ENCODE measurements at regions not wholly inside any gene's neighbourhood (a gene's known extent, or its start where the extent isn't known, plus 50 kb on each side); places are given as distances from the start of the nearest gene placed in this dataset.
"Not testable (repeated sequence)": the region's sequence is repeated elsewhere in the genome, so short reads cannot be mapped to it uniquely, and the experiment has no call there.

DNA sequence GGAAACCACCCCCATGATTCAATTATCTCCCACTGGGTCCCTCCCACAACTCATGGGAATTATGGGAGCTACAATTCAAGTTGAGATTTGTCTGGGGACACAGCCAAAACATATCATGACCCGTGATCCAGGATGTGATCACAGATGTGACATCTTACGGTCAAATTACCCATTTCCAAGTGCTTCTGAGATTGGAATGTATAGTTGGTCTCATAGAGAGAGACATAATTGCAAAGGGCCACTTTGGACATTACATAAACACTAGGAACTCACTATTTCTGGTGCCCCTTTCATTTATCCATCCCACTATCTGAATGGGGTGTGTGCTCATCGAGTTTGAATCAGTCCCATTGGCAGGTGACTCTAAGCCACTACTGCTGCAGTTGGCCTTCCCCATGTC is 204.5 kb downstream of the PHLDA1 start:
- DNase-seq, result no peak

GRCh38 chr12:75825686-75826085 is 205.9 kb downstream of the PHLDA1 start:
- no peak for DNase-seq

- DNase-seq, result no peak
Observed at GRCh38 chr12:75823475-75823874, 208.1 kb downstream of the PHLDA1 start.

DNA sequence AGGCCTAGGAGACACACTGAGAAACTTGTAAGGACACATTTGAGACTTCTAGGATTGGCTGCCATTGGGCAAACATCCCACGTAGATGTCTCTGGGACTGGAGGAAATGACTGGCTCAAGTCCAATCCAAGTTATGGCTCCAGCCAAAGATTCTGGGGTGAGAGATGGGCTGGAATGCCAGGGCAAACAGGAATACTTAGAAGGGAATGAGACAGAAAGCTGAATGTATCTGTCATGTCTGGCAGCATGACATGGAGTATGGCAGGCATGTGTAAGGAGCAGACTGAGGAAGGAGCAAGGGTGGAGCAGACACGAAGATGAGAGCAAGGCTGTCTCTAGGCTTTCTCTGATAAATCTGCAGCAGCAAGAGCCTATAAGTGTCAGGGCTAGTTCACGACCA is 209.2 kb downstream of the PHLDA1 start:
- DNase-seq, result no peak

GRCh38 chr12:75820848-75821578 is 210.6 kb downstream of the PHLDA1 start:
- DNase-seq, result no peak

- peak; percentile 65 for DNase-seq
Observed at GRCh38 chr12:75820071-75820470, 211.5 kb downstream of the PHLDA1 start.

- no peak for DNase-seq
Observed at GRCh38 chr12:75819512-75819911, 212.1 kb downstream of the PHLDA1 start.

DNA sequence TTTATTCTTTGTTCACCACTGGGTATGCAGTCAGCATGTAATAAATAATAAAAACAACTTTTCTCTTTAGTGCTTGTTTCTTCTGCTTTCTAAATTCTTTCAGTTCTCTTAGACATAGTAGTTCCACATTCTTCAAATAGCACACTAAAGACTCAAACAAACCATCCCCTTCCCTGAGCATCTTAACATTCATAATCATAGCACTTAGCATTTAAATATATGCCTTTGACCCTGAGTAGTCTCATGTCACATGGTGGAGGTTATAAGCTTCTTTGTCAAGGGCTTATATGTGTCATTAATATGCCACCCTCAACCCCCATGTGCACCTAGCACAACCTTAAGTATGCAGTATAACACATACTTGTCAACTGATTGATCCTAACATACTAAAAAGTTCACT is 212.7 kb downstream of the PHLDA1 start:
- no peak for DNase-seq

DNA sequence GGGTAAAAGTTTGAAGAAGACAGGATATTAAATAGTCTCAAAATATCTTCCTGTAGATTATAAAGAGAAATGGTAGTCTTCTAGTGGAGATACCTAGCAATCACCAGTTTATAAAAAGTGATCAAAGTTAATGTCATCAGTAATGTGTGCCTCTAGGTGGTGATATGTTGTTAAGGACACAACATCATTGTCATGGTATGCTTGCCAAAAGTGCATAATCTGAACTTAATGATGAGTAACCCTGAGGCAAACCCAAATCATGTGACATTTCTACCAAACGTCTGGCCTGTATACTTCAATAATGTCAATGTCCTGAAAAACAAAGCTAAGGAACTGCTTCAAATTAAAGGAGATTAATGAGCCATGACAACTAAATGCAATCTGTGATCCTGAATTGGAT is 214.7 kb downstream of the PHLDA1 start:
- DNase-seq, result no peak

GRCh38 chr12:75815756-75816155 is 215.8 kb downstream of the PHLDA1 start:
- DNase-seq, result no peak

GRCh38 chr12:75814851-75815754 is 216.5 kb downstream of the PHLDA1 start:
- peak; percentile 44 for DNase-seq

GRCh38 chr12:75813072-75813471 is 218.5 kb downstream of the PHLDA1 start:
- DNase-seq, result peak; percentile 77

- DNase-seq, result peak; percentile 85
Observed at GRCh38 chr12:75812271-75813018, 219.1 kb downstream of the PHLDA1 start.

GRCh38 chr12:75809746-75810145 is 221.8 kb downstream of the PHLDA1 start:
- no peak for DNase-seq

GRCh38 chr12:75807494-75807893 is 224.1 kb downstream of the PHLDA1 start:
- no peak for DNase-seq

- DNase-seq, result no peak
Observed at GRCh38 chr12:75805905-75806304, 225.7 kb downstream of the PHLDA1 start.

DNA sequence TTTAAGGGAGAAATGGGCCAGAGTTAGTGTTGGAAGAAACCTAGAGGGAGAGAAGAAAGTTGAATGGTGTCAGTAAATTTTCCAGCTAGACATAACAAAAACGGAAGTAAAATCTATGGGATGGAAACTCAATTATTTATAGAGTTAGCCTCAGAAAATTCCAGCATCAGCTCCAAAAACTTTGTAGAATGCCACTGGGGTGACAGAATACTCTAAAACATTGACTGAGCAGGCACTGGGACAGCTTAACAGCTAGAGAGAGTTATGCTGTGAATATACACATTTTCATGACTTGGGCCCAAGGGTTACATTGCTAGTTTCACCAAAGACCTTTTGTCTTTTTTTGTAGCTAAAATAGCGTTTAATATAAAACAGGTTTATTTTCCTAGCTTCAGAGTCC is 226.3 kb downstream of the PHLDA1 start:
- no peak for DNase-seq

- no peak for DNase-seq
Observed at GRCh38 chr12:75798136-75798926, 233.2 kb downstream of the PHLDA1 start.

DNA sequence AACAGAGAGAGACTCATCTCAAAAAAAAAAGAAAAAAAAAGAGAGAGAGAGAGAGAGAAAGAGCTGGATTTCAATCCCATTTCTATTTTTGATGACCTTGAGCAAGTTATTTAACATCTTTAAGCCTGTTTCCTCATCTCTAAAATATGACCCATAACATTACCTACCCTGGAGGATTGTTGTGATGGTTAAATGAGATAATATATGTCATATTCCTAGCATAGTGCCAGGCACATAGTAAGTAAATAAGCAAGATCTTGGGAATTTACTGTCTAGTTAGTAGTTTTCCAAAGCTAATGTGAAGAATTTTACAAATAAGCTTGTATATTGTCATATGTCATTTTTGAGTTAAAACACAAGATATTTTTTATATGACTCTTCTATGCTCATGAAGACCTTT is 236.5 kb downstream of the PHLDA1 start:
- no peak for DNase-seq

- DNase-seq, result no peak
Observed at GRCh38 chr12:75792687-75793086, 238.9 kb downstream of the PHLDA1 start.

DNA sequence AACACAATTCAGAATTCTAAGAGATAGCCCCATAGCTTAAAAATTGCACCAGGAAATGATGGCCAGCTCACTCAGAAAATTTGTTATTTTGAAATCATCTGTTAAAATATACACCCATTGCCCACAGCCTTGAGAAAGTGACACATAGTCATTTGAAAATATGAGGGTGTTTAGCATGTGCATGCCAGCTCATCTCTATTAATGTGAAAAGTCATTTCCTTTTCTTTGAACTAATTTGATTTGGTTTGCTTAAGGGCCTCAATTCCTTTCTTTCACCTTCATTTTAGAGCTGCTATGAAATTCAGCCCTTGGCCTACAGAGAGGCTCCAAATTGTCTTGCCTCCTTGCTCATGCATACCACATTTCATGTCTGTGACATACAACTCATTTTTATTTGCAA is 241.4 kb downstream of the PHLDA1 start:
- no peak for DNase-seq

DNA sequence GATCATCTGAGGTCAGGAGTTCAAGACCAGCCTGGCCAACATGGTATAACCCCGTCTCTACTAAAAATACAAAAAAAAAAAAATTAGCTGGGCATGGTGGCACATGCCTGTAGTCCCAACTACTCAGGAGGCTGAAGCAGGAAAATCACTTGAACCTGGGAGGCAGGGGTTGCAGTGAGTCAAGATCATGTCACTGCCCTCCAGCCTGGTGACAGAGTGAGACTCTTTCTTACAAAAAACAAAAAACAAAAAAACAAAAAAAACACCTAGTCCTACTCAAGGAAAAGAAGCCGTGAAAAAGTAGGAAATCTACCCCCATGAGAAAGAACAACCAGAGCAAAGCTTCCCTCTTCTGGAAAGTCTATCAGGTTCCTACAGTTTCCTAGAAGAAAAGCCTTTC is 244.4 kb downstream of the PHLDA1 start:
- not testable (repeated sequence) for DNase-seq

DNA sequence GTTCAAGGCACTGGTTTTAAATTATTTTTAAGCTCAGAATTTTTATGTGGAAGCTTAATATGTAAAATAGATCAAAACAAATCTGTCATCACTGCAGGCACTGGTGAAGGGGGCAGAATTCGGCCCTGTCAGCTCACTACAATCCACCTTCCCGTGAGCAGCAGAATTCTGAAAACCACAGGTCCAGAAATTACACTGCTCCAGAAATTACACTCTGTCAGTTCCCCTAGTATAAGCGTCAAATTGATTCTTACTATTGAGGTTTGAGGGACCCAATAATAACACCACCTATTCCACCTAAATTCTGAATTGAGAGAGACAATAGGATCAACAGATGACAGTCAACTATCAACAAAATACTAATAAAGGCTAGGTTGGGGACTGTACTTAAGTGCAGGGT is 245.5 kb downstream of the PHLDA1 start:
- DNase-seq, result no peak
